Renal pelvis (tissue), 1 donor: ENCODE measurements at regions not wholly inside any gene's neighbourhood (a gene's known extent, or its start where the extent isn't known, plus 50 kb on each side); places are given as distances from the start of the nearest gene placed in this dataset.

Experiments used
- DNase-seq: peaks from one replicate; pipeline ENCODE4 v3.0.0-alpha.2; 2013

GRCh38 chr3:54071601-54072000, 50.8 kb upstream of the CACNA2D3 start:
- no peak for DNase-seq

- no peak for DNase-seq
These were observed 52.4 kb upstream of the CACNA2D3 start for GRCh38 chr3:54069961-54070360.

- no peak for DNase-seq
These were observed 55.2 kb upstream of the CACNA2D3 start for GRCh38 chr3:54067055-54067698.

GRCh38 chr3:54066253-54066652, 56.1 kb upstream of the CACNA2D3 start:
- no peak for DNase-seq

GRCh38 chr3:54065586-54065985, 56.8 kb upstream of the CACNA2D3 start:
- DNase-seq: no peak

- DNase-seq: no peak
These were observed 57.2 kb upstream of the CACNA2D3 start for GRCh38 chr3:54065140-54065539.

- no peak for DNase-seq
These were observed 57.9 kb upstream of the CACNA2D3 start for GRCh38 chr3:54064486-54064885.

GRCh38 chr3:54062546-54062945, 59.8 kb upstream of the CACNA2D3 start:
- no peak for DNase-seq

GRCh38 chr3:54056521-54056920, 65.8 kb upstream of the CACNA2D3 start:
- no peak for DNase-seq

GRCh38 chr3:54053882-54054281, 68.5 kb upstream of the CACNA2D3 start:
- DNase-seq: no peak

GRCh38 chr3:54053211-54053610, 69.1 kb upstream of the CACNA2D3 start:
- no peak for DNase-seq

- DNase-seq: no peak
These were observed 74.8 kb upstream of the CACNA2D3 start for GRCh38 chr3:54047568-54047967.

- DNase-seq: no peak
These were observed 75.6 kb upstream of the CACNA2D3 start for GRCh38 chr3:54046641-54047214.

- no peak for DNase-seq
These were observed 77.1 kb upstream of the CACNA2D3 start for GRCh38 chr3:54045061-54045815.

- no peak for DNase-seq
These were observed 80.0 kb upstream of the CACNA2D3 start for GRCh38 chr3:54042259-54042823.

GRCh38 chr3:54040476-54040875, 81.9 kb upstream of the CACNA2D3 start:
- DNase-seq: no peak

GRCh38 chr3:54038391-54038790, 84.0 kb upstream of the CACNA2D3 start:
- no peak for DNase-seq

- no peak for DNase-seq
These were observed 85.8 kb upstream of the CACNA2D3 start for GRCh38 chr3:54036543-54036942.

GRCh38 chr3:54034971-54035370, 87.4 kb upstream of the CACNA2D3 start:
- no peak for DNase-seq

GRCh38 chr3:54033761-54034160, 88.6 kb upstream of the CACNA2D3 start:
- no peak for DNase-seq

GRCh38 chr3:54032598-54032997, 89.8 kb upstream of the CACNA2D3 start:
- no peak for DNase-seq

- DNase-seq: no peak
These were observed 94.0 kb upstream of the CACNA2D3 start for GRCh38 chr3:54028372-54028771.

GRCh38 chr3:54026543-54026942, 95.8 kb upstream of the CACNA2D3 start:
- DNase-seq: no peak
